22Rv1 (cell line): ENCODE measurements at regions not wholly inside any gene's neighbourhood (a gene's known extent, or its start where the extent isn't known, plus 50 kb on each side); places are given as distances from the start of the nearest gene placed in this dataset.

Experiments
- H3K27ac ChIP-seq: fragments of 450-650 bp; 2 replicates; pipeline ENCODE4 v1.5.1; 2017
- CTCF ChIP-seq: fragments of 450-650 bp; IDR thresholded peaks from 2 replicates; pipeline ENCODE4 v1.5.1; 2017; ENCODE audit warnings: mild to moderate bottlenecking
- ZFX ChIP-seq: fragments of 450-650 bp; IDR thresholded peaks from 2 replicates; pipeline ENCODE4 v1.6.1; 2017; ENCODE audit warnings: antibody characterized with exemption, borderline replicate concordance

DNA sequence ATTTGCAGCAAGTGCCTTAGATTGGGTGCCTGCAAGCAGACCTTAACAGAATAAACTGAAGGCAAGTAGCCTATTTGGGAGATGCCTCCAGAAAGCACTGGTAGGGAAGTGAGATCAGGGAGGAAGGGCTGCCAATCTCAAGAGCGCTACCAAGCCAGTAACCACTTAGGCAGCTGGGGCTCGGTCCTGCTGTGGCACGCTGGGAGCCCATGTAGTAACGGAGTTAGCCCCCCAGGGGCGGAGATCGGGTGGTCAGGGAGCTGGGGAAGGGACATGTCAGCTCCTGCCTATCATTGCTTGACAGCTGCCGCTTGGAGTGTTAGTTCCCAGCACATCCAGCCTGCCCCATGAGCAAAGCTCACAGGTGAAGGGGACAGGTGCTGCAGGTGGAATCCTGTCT is 127.0 kb downstream of the CEBPB start:
- TF ChIP-seq ZFX (no peak), CTCF (no peak)
- H3K27ac ChIP-seq: no peak overlapping the region

DNA sequence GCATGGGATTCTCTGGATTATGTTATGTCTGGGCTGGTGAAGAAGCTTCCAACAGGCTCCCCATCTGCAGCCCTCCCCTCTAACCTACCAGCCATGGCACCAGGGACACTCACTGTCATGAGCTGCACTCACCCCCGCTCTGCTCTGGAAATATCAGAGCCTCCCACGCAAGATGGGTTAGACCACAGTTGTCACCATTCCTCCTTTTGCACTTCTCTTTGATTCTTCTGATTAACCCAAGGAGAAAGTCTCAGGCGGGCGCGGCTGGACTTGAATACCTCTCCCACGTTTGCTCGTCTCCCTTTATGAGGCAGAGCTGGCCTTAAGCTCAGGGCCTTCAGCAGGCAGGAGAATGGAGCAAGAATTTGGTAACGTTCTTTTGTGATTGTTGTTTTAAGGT is 128.1 kb downstream of the CEBPB start:
- no peak overlapping the region for H3K27ac ChIP-seq
- TF ChIP-seq ZFX: no peak
- TF ChIP-seq CTCF: no peak

DNA sequence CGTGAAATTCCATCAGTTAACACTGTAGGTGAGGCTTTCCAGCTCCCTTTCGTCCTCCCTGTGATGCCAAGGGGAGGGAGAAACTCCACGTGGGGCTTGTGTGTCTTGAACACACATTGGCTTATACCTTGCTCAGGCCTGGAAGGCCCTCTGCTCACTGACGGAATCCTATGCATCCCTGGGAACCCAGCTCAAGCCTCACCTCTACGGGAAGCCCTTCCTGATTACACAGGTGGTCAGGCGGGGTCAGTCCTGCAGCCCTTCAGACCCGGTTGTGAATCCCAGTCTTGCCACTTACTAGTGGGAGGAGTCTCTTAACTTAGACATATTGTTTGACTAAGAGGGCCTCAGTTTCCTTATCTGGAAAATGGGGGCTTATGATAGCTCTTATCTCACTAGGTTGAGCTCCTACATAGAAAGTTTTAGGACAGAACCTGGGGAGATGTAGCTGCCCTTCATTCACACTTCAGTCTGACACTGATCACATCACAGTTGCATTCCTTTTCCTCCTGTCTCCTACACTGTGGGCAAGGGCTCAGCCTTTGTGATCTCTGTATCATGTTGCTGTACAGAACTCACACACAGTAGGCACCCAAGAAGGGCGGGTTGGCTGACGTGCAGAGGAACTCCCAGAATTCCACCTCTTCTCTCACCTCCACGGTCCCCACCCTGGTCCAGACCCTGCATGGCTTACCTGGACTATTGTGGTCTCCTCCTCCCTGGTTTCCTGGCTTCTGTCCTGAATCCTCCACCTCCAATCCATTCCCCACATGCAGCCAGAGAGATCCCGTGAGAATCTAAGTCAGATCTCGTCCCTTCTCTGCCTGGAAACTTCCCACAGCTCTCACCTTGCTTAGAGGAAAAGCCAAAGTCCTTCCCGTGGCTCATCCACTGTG is 129.6 kb downstream of the CEBPB start:
- H3K27ac ChIP-seq: no peak overlapping the region
- TF ChIP-seq CTCF (no peak), ZFX (no peak)

GRCh38 chr20:50320901-50321796 is 130.5 kb downstream of the CEBPB start:
- no peak overlapping the region for H3K27ac ChIP-seq
- no peak for TF ChIP-seq CTCF

- no peak overlapping the region for H3K27ac ChIP-seq
- no peak for TF ChIP-seq ZFX
- TF ChIP-seq CTCF: no peak
These were observed 131.3 kb downstream of the CEBPB start for GRCh38 chr20:50321797-50322480.

DNA sequence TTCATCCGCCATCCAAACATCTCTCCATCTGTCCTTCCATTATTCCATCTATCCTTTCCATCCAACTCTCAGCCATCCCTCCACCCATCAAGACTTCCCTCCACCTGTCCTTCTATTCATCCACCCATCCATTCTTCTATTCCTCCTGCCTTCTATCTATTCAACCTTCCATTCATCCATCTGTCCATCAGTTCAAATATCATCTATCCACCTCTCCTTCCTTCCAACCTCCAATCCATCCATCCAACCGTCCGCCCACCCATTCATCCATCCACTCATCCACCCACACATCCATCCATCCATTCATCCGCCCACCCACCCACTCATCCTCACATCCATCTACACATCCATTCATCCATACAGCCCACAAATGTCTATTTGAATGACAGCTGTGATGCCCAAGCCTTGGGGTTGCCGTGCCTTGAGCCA is 132.1 kb downstream of the CEBPB start:
- H3K27ac ChIP-seq: no peak overlapping the region
- TF ChIP-seq ZFX (no peak), CTCF (no peak)
